Endometrial microvascular endothelial cells (primary cell): ENCODE measurements at regions not wholly inside any gene's neighbourhood (a gene's known extent, or its start where the extent isn't known, plus 50 kb on each side); places are given as distances from the start of the nearest gene placed in this dataset.
"Not testable (repeated sequence)": the region's sequence is repeated elsewhere in the genome, so short reads cannot be mapped to it uniquely, and the experiment has no call there.

Experiments
- in situ Hi-C: cut with HindIII; loops from 2 replicates; pipeline ENCODE4 v1.10.0; 2017; ENCODE audit warnings: low sequenced_read_pairs, low pct_unique_long_range_greater_than_20kb; ENCODE audit errors: inconsistent ontology term

GRCh38 chr6:98416497-98417158 is 417.7 kb upstream of the POU3F2 start:
- in situ Hi-C loops, result not testable (repeated sequence)

- in situ Hi-C loops, result no loop called here
These were observed 400.9 kb upstream of the POU3F2 start for GRCh38 chr6:98433325-98434056.

GRCh38 chr6:98443633-98444032 is 390.7 kb upstream of the POU3F2 start:
- in situ Hi-C loops, result no loop called here

GRCh38 chr6:98452685-98453084 is 381.7 kb upstream of the POU3F2 start:
- in situ Hi-C loops, result no loop called here

- in situ Hi-C loops, result no loop called here
These were observed 379.5 kb upstream of the POU3F2 start for GRCh38 chr6:98454809-98455322.

- in situ Hi-C loops, result no loop called here
These were observed 375.7 kb upstream of the POU3F2 start for GRCh38 chr6:98458708-98459107.

GRCh38 chr6:98463038-98464000 is 371.1 kb upstream of the POU3F2 start:
- in situ Hi-C loops, result no loop called here

GRCh38 chr6:98467091-98467490 is 367.3 kb upstream of the POU3F2 start:
- in situ Hi-C loops, result no loop called here

- in situ Hi-C loops, result no loop called here
These were observed 366.5 kb upstream of the POU3F2 start for GRCh38 chr6:98467902-98468301.

- in situ Hi-C loops, result no loop called here
These were observed 365.2 kb upstream of the POU3F2 start for GRCh38 chr6:98469141-98469540.

- in situ Hi-C loops, result no loop called here
These were observed 363.6 kb upstream of the POU3F2 start for GRCh38 chr6:98470821-98471220.

- in situ Hi-C loops, result no loop called here
These were observed 362.9 kb upstream of the POU3F2 start for GRCh38 chr6:98471444-98471843.

- in situ Hi-C loops, result no loop called here
These were observed 357.1 kb upstream of the POU3F2 start for GRCh38 chr6:98477231-98477630.

GRCh38 chr6:98484696-98485095 is 349.7 kb upstream of the POU3F2 start:
- in situ Hi-C loops, result no loop called here

GRCh38 chr6:98485593-98485992 is 348.8 kb upstream of the POU3F2 start:
- in situ Hi-C loops, result no loop called here

GRCh38 chr6:98486057-98486456 is 348.3 kb upstream of the POU3F2 start:
- in situ Hi-C loops, result no loop called here

- in situ Hi-C loops, result no loop called here
These were observed 346.8 kb upstream of the POU3F2 start for GRCh38 chr6:98487612-98488011.

- in situ Hi-C loops, result no loop called here
These were observed 336.1 kb upstream of the POU3F2 start for GRCh38 chr6:98498144-98498775.

GRCh38 chr6:98498866-98499265 is 335.5 kb upstream of the POU3F2 start:
- in situ Hi-C loops, result no loop called here
